Heart left ventricle (tissue), 13 donors: ENCODE measurements at regions not wholly inside any gene's neighbourhood (a gene's known extent, or its start where the extent isn't known, plus 50 kb on each side); places are given as distances from the start of the nearest gene placed in this dataset.

ENCODE experiments used
- POLR2A ChIP-seq, 2 donors: fragments of 450-650 bp; IDR thresholded peaks; one replicate each; pipeline ENCODE4 v1.6.1; 2017; ENCODE audit warnings: antibody characterized with exemption in 2 of 2, mild to moderate bottlenecking in 2 of 2, moderate library complexity in 2 of 2
- TF ChIP-seq, protein P1 (sequence below), 12 donors: fragments of 200-600 bp; sonication (generic) in 4 of 12; IDR thresholded peaks; one replicate each; pipeline versions ENCODE4 v1.5.0 to v1.8.0; 2018 to 2022; ENCODE audit warnings: antibody characterized with exemption in 12 of 12, mild to moderate bottlenecking in 5 of 12
- donor health status: ischemic (EF 13 %, LVEDD 7.1; RV severe dilation, severe dysfunction).
- donor health status: DM: no; HTN: yes; CAD: no.
- donor health status: DM: no; HTN: no; CAD: no.
- donor health status: ischemic (EF 25% LVEDD 6.9; RV normal size, moderate dysfunction).
- donor health status: ischemic (EF 25% LVEDD 5.7; RV mildly dilated, moderate dysfunction).
- donor health status: ischemic (EF 35%, LVEDD 5.7; RV mildly dilated, moderate dysfunction).
- donor health status: nonischemic (EF 11% LVEDD 7.7; RV severe dilation, severe dysfunction).
- donor health status: DM: yes; HTN: yes; CAD: no.
- donor health status: PGD.
- donor health status: ischemic (EF 29% LVEDD 5.4; RV normal size, mild dysfunction).
- donor health status: nonischemic (EF 23%, LVEDD 6.1; RV moderate dilation, normal function).

DNA sequence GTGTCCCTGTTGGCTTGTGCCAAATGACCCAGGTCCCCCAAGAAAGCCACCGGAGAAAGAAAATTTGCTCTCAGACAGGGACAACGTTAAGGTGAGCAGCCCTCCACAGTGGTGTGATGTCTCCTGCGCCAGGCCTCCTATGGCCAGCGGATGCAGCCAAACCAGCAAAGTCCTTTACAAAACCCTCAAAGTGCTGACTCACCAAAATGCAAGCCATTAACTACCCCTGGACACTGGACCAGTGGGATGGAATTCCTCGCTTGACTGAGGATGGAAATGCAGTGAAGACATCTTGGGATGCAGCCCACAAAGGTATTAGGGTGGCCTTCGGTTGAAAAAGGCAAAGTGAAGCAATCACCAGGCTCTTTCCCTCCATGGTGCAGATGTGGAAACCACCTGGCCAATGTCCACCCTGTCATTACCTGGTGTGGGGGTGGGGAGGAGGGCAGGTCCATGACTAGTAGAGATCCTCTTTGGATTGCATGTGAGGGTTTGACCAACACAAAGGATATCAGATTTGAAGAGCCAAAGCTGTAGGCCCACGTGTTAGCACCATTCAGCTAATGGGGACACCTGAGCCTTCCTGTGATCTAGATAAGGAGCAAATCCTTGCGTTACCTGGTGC is 127.4 kb upstream of the SLC6A11 start:
- TF ChIP-seq, protein P1, sequence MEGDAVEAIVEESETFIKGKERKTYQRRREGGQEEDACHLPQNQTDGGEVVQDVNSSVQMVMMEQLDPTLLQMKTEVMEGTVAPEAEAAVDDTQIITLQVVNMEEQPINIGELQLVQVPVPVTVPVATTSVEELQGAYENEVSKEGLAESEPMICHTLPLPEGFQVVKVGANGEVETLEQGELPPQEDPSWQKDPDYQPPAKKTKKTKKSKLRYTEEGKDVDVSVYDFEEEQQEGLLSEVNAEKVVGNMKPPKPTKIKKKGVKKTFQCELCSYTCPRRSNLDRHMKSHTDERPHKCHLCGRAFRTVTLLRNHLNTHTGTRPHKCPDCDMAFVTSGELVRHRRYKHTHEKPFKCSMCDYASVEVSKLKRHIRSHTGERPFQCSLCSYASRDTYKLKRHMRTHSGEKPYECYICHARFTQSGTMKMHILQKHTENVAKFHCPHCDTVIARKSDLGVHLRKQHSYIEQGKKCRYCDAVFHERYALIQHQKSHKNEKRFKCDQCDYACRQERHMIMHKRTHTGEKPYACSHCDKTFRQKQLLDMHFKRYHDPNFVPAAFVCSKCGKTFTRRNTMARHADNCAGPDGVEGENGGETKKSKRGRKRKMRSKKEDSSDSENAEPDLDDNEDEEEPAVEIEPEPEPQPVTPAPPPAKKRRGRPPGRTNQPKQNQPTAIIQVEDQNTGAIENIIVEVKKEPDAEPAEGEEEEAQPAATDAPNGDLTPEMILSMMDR (IDR thresholded peaks at IDR 0.05), result no peak
- no peak for TF ChIP-seq POLR2A (IDR thresholded peaks at IDR 0.05)
